K562 (cell line): ENCODE measurements at regions not wholly inside any gene's neighbourhood (a gene's known extent, or its start where the extent isn't known, plus 50 kb on each side); places are given as distances from the start of the nearest gene placed in this dataset.

Experiments used
- ATAC-seq: fragments of 200-7000 bp; cut with Tn5 transposase; 3 replicates; pipeline ENCODE4 v1.9.1; 2020; ENCODE audit warnings: moderate library complexity
- BruUV-seq: library from RNA; stranded (reverse); fragments of 400-500 nt; replicated peaks from 2 replicates; lab custom pipeline; 2021; lab: Mats Ljungman, UMichigan
- CTCF ChIA-PET: fragments of 300-600 bp; formaldehyde crosslinking; extraction: SDS; loops from one replicate; lab custom pipeline; 2021; ENCODE audit warnings: low intra/inter-chr PET ratio; lab: Yijun Ruan, JAX
- POLR2A ChIA-PET: fragments of 300-600, 350-650 bp; sonication (Branson Sonifier 250); formaldehyde crosslinking; extraction: SDS; loops from one replicate; lab custom pipeline; 2021; ENCODE audit warnings: antibody characterized with exemption, inconsistent platforms; lab: Yijun Ruan, JAX
- DNase-seq, 4 experiments: peaks; one replicate each; pipeline versions ENCODE4 v3.0.0 to v3.0.0-alpha.2; 2011 to 2018; ENCODE audit warnings: low spot score in 3 of 4, mixed read lengths in 3 of 4; ENCODE audit errors: extremely low read depth in 1 of 4
- FAIRE-seq: peaks from 2 replicates; lab custom pipeline; 2011; peaks lifted over from hg19 to GRCh38; lab: Jason Lieb, UNC
- H2AFZ ChIP-seq: 2 replicates; pipeline ENCODE4 v1.6.0; 2011; ENCODE audit warnings: low read depth, low read length, control low read depth, inconsistent platforms
- H3K27ac ChIP-seq: fragments of 200-600 bp; 3 replicates; pipeline ENCODE4 v1.8.0; 2011; ENCODE audit warnings: low read depth, mild to moderate bottlenecking, control low read depth, inconsistent platforms, low read length, moderate library complexity, mixed read lengths; ENCODE audit errors: extremely low read depth
- H3K27me3 ChIP-seq, 2 experiments: fragments of 300-600 bp in 1 of 2; 2 replicates in 1 of 2; 3 replicates in 1 of 2; pipeline versions ENCODE4 v1.6.0 to v1.8.0; 2011; ENCODE audit warnings: inconsistent platforms in 2 of 2, low read length in 2 of 2, mild to moderate bottlenecking in 1 of 2, mixed read lengths in 1 of 2, moderate library complexity in 1 of 2; ENCODE audit not compliant: control insufficient read depth in 2 of 2, insufficient read depth in 2 of 2
- H3K36me3 ChIP-seq: fragments of 300-600 bp; 3 replicates; pipeline ENCODE4 v1.8.0; 2011; ENCODE audit warnings: mild to moderate bottlenecking, low read length, inconsistent platforms; ENCODE audit not compliant: control insufficient read depth, insufficient read depth
- H3K4me1 ChIP-seq, 2 experiments: fragments of 200-600 bp in 1 of 2; replicated peaks in 1 of 2; 2 replicates in 1 of 2; 3 replicates in 1 of 2; pipeline versions ENCODE4 v1.5.1 to v1.8.0; 2011; ENCODE audit warnings: inconsistent platforms in 2 of 2, low read length in 2 of 2, mild to moderate bottlenecking in 1 of 2, mixed read lengths in 1 of 2, moderate library complexity in 1 of 2; ENCODE audit not compliant: control insufficient read depth in 2 of 2, insufficient read depth in 2 of 2
- H3K4me2 ChIP-seq: 2 replicates; pipeline ENCODE4 v1.6.1; 2011; ENCODE audit warnings: low read length, control low read depth, inconsistent platforms, mixed read lengths; ENCODE audit not compliant: insufficient read depth
- H3K4me3 ChIP-seq: fragments of 200-600 bp; sonication (generic), shearing (Covaris generic); 2 replicates; pipeline ENCODE4 v1.5.1; 2016; ENCODE audit warnings: control low read depth, inconsistent platforms
- H3K79me2 ChIP-seq: fragments of 200-600 bp; 3 replicates; pipeline ENCODE4 v1.8.0; 2011; ENCODE audit warnings: low read length, inconsistent platforms; ENCODE audit not compliant: control insufficient read depth, insufficient read depth
- H3K9ac ChIP-seq, 2 experiments: 2 replicates each; pipeline versions ENCODE4 v1.6.0 to v1.6.1; 2011; ENCODE audit warnings: low read depth in 2 of 2, low read length in 2 of 2, control low read depth in 1 of 2, inconsistent platforms in 1 of 2, mild to moderate bottlenecking in 1 of 2, mixed read lengths in 1 of 2; ENCODE audit not compliant: insufficient read depth in 1 of 2
- H3K9me1 ChIP-seq: one replicate; pipeline ENCODE4 v1.6.0; 2011; ENCODE audit warnings: inconsistent platforms, mild to moderate bottlenecking, low read length, moderate library complexity; ENCODE audit not compliant: control insufficient read depth, insufficient read depth
- H3K9me3 ChIP-seq: replicated peaks from 2 replicates; pipeline ENCODE4 v1.5.1; 2011; ENCODE audit warnings: low read depth, low read length, inconsistent platforms; ENCODE audit not compliant: control insufficient read depth, insufficient read depth
- H4K20me1 ChIP-seq: replicated peaks from 2 replicates; pipeline ENCODE4 v1.6.1; 2011; ENCODE audit warnings: low read length, inconsistent platforms, mixed read lengths; ENCODE audit not compliant: control insufficient read depth, insufficient read depth
- CBFB ChIP-seq: sonication (generic); formaldehyde crosslinking; IDR thresholded peaks from 2 replicates; pipeline ENCODE4 v1.4.0; 2020; ENCODE audit warnings: mild to moderate bottlenecking, missing genetic modification reagents
- ELK1 ChIP-seq: sonication (generic); formaldehyde crosslinking; IDR thresholded peaks from 2 replicates; pipeline ENCODE4 v1.8.1; 2022; ENCODE audit warnings: missing genetic modification reagents
- FOS ChIP-seq: IDR thresholded peaks from 3 replicates; pipeline ENCODE4 v1.6.1; 2011; ENCODE audit not compliant: insufficient read length; ENCODE audit errors: extremely low read depth
- HDAC3 ChIP-seq: fragments of 450-650 bp; IDR thresholded peaks from 2 replicates; pipeline ENCODE4 v1.6.1; 2018; ENCODE audit warnings: borderline replicate concordance, mild to moderate bottlenecking, moderate library complexity; ENCODE audit not compliant: partially characterized antibody
- MITF ChIP-seq: IDR thresholded peaks from 2 replicates; pipeline ENCODE4 v1.6.1; 2014; ENCODE audit warnings: antibody characterized with exemption
- NR3C1 ChIP-seq: sonication (generic); formaldehyde crosslinking; IDR thresholded peaks from 2 replicates; pipeline ENCODE4 v1.8.1; 2022; ENCODE audit warnings: missing genetic modification reagents
- PRMT5 ChIP-seq: sonication (generic); formaldehyde crosslinking; IDR thresholded peaks from 2 replicates; pipeline ENCODE4 v1.5.0; 2020; ENCODE audit warnings: missing genetic modification reagents
- SNRNP70 ChIP-seq: fragments of 200-400 bp; formaldehyde crosslinking; optimal IDR thresholded peaks from 2 replicates; pipeline ENCODE3; 2017; ENCODE audit warnings: low read depth, low read length
- ZNF324 ChIP-seq: fragments of 250-450 bp; sonication (Bioruptor Pico); IDR thresholded peaks from 2 replicates; pipeline ENCODE4 v1.4.0; 2020; ENCODE audit warnings: mild to moderate bottlenecking
- ZNF644 ChIP-seq: fragments of 200-800 bp; sonication (Bioruptor generic); IDR thresholded peaks from 2 replicates; pipeline ENCODE4 v1.6.1; 2016; ENCODE audit warnings: low read depth, missing genetic modification characterization, missing compliant biosample characterization
- WGBS: fragments of 100-300 bp; shearing (Covaris generic); methylation state at CpG from one replicate; pipeline ENCODE4 v1.1.6; 2016; ENCODE audit warnings: low coverage, mixed read lengths; ENCODE audit not compliant: insufficient coverage; ENCODE audit errors: missing lambda C conversion rate; 5-methylcytosine and 5-hydroxymethylcytosine counted together
- in situ Hi-C: fragments of 300-500 bp; cut with MboI; formaldehyde crosslinking; loops from 4 replicates; pipeline ENCODE4 v1.15.0; 2018; ENCODE audit warnings: inconsistent platforms, mixed read lengths
- intact Hi-C: fragments of 100-400 bp; cut with micrococcal nuclease; formaldehyde crosslinking; loops from 2 replicates; pipeline ENCODE4 v1.14.2; 2022

GRCh38 chr6:25100288-25100687 is 164.5 kb upstream of the RIPOR2 start:
- ATAC-seq (no peak), DNase-seq (no peak), FAIRE-seq (no peak)
- intact Hi-C loops: no loop called here
- Histone ChIP-seq H3K27me3 (no peaks in the 10 kb centered on the region; a peak in 2 of 5 replicates), H3K9ac (no peak overlapping the region), H3K9me3 (no peaks in the 10 kb centered on the region), H3K36me3 (no peaks in the 10 kb centered on the region), H3K27ac (no peak overlapping the region), H3K4me1 (no peaks in the 10 kb centered on the region), H3K4me2 (no peak overlapping the region), H3K9me1 (no peaks in the 10 kb centered on the region), H2AFZ (no peak overlapping the region), H3K79me2 (no peaks in the 10 kb centered on the region), H3K4me3 (no peak overlapping the region), H4K20me1 (no peaks in the 10 kb centered on the region)
- in situ Hi-C loops: no loop called here
- ChIA-PET CTCF (no interaction called here), POLR2A (no interaction called here)
- no TSS peak for BruUV-seq
- TF ChIP-seq ZNF324 (no peak), SNRNP70 (no peak), HDAC3 (no peak), PRMT5 (CRISPR knock-in tag) (no peak), FOS (no peak), CBFB (CRISPR knock-in tag) (no peak), ELK1 (CRISPR knock-in tag) (no peak), NR3C1 (CRISPR knock-in tag) (no peak), ZNF644 (no peak), MITF (no peak)
- WGBS: 0% methylated on average over 4 of the region's 4 CpGs
